IMR-90 (cell line): ENCODE measurements at regions not wholly inside any gene's neighbourhood (a gene's known extent, or its start where the extent isn't known, plus 50 kb on each side); places are given as distances from the start of the nearest gene placed in this dataset.

Source experiments
- CTCF ChIP-seq: conservative IDR thresholded peaks from 2 replicates; pipeline ENCODE4 v1.5.1; 2012; ENCODE audit warnings: mild to moderate bottlenecking, low read depth, low read length, improper control_type of control experiment
- SMC3 ChIP-seq: fragments of 150-350 bp; IDR thresholded peaks from 2 replicates; pipeline ENCODE4 v1.6.1; 2016; ENCODE audit warnings: low read depth, mild to moderate bottlenecking, antibody characterized with exemption, low read length, moderate library complexity

DNA sequence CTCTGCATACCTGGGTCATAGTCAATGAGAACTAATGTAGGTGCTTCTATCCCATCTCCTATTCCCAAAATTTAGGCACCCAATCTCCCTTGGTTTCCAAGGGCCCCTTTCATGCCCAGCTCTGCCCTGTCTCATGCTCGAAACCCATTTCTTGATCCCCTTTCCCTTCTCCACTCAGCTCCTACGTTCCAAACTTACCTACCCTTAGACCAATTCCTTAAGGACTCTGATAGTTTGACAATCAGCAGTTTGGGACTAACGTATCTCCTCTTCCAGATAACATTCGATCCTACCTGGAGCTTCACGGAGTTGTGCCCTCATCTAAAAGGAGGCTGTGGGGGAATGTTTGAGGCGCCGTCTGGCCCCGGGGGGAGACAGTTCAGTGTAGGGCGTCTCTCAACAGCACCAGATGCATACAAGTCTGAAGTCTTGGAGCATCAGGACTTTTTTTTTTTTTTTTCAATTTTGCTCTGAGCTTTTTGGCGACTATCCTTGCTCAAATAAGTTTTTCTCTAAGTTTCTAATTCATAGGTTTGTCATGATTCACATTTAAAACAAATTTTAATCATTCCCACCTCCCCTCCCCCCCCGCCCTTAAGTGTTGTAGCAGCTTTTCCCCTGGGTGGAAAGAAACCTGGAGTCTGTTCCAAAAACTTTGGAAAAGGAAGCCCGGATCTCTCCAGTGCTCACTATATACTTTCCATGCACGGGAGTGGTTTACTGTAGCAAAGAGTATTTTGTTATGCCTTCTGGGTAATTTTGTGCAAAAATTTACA is 141.2 kb upstream of the LGALSL start:
- TF ChIP-seq SMC3 (no peak), CTCF (no peak)
